ENCODE measurements at regions not wholly inside any gene's neighbourhood (a gene's known extent, or its start where the extent isn't known, plus 50 kb on each side); places are given as distances from the start of the nearest gene placed in this dataset.
"Not testable (repeated sequence)": the region's sequence is repeated elsewhere in the genome, so short reads cannot be mapped to it uniquely, and the experiment has no call there.

GRCh38 chr6:15755526-15755925, 92.7 kb upstream of the DTNBP1 start:
- no peak for TF ChIP-seq POLR2A (IDR thresholded peaks at IDR 0.05; ENCODE audit: low read length)
- TF ChIP-seq GATA1 (IDR thresholded peaks at IDR 0.05; ENCODE audit: low read depth, low read length), result no peak
- no peak for DNase-seq

- no peak for TF ChIP-seq POLR2A (IDR thresholded peaks at IDR 0.05; ENCODE audit: low read length)
- TF ChIP-seq GATA1 (IDR thresholded peaks at IDR 0.05; ENCODE audit: low read depth, low read length), result no peak
- DNase-seq, result no peak
These were observed 91.9 kb upstream of the DTNBP1 start for GRCh38 chr6:15754706-15755079.

DNA sequence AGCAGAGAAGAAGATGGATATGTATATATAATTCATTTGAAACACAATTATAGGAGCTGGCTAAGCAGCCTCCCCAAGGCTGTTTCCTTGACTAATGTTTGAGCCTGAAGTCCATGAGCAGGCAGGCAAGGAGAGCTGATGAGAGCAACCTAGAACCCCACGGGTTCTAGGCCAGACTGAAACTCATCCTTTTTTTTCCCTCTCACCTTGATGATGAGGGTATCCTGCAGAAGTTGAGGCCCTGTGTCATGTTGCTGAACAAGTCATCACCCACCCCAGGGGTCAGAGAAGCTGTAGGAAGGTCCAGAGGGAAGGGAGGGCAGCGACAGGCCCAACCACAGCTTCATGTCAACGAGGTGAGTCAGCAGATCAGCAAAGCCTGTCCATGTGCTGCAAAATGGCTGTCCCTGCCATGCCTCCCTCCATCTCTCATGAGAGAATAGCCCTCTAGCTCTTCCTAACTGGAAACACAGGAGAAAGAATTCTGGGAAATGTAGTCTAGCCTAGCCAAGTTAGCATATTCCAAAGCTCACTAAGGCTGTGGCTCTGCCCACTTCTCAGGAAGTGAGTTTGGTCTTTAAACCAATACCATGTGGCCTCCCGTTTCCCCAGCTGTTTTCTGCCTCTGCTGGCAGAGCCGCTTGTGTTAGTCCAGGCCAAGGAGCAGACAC, 91.3 kb upstream of the DTNBP1 start:
- no peak for TF ChIP-seq POLR2A (IDR thresholded peaks at IDR 0.05; ENCODE audit: low read length)
- no peak for TF ChIP-seq GATA1 (IDR thresholded peaks at IDR 0.05; ENCODE audit: low read depth, low read length)
- DNase-seq, result no peak

GRCh38 chr6:15752820-15753219, 90.0 kb upstream of the DTNBP1 start:
- DNase-seq, result no peak
- no peak for TF ChIP-seq GATA1 (IDR thresholded peaks at IDR 0.05; ENCODE audit: low read depth, low read length)
- no peak for TF ChIP-seq POLR2A (IDR thresholded peaks at IDR 0.05; ENCODE audit: low read length)

- DNase-seq, result no peak
- TF ChIP-seq GATA1 (IDR thresholded peaks at IDR 0.05; ENCODE audit: low read depth, low read length) (no peak), POLR2A (IDR thresholded peaks at IDR 0.05; ENCODE audit: low read length) (no peak)
These were observed 89.0 kb upstream of the DTNBP1 start for GRCh38 chr6:15751721-15752350.

- DNase-seq, result no peak
- TF ChIP-seq GATA1 (IDR thresholded peaks at IDR 0.05; ENCODE audit: low read depth, low read length) (no peak), POLR2A (IDR thresholded peaks at IDR 0.05; ENCODE audit: low read length) (no peak)
These were observed 85.5 kb upstream of the DTNBP1 start for GRCh38 chr6:15748341-15748740.

- TF ChIP-seq GATA1 (IDR thresholded peaks at IDR 0.05; ENCODE audit: low read depth, low read length), result no peak
- TF ChIP-seq POLR2A (IDR thresholded peaks at IDR 0.05; ENCODE audit: low read length), result no peak
These were observed 84.6 kb upstream of the DTNBP1 start for GRCh38 chr6:15747354-15747883.

GRCh38 chr6:15745781-15746180, 83.0 kb upstream of the DTNBP1 start:
- TF ChIP-seq POLR2A (IDR thresholded peaks at IDR 0.05; ENCODE audit: low read length) (no peak), GATA1 (IDR thresholded peaks at IDR 0.05; ENCODE audit: low read depth, low read length) (no peak)
- no peak for DNase-seq

More at GRCh38 chr6:15747354-15747883, 84.6 kb upstream of the DTNBP1 start:
- DNase-seq, result no peak

GRCh38 chr6:15744818-15745402, 82.1 kb upstream of the DTNBP1 start:
- peak in 1 of 2 experiments; percentile 19 for DNase-seq
- TF ChIP-seq POLR2A (IDR thresholded peaks at IDR 0.05; ENCODE audit: low read length) (no peak), GATA1 (IDR thresholded peaks at IDR 0.05; ENCODE audit: low read depth, low read length) (no peak)

DNA sequence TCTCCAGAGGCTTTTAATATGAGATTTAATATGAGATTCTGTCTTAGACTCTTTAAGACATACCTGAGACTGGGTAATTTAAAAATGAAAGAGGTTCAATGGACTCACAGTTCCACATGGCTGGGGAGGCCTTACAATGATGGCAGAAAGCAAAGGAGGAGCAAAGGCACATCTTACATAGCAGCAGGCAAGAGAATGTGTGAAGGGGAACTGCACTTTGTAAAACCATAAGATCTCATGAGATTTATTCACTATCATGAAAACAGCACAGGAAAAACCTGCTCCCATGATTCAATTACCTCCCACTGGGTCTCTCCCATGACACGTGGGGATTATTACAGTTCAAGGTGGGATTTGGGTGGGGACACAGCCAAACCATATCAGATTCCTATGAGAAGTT, 79.2 kb upstream of the DTNBP1 start:
- not testable (repeated sequence) for DNase-seq

GRCh38 chr6:15741405-15741804, 78.6 kb upstream of the DTNBP1 start:
- no peak for DNase-seq
- TF ChIP-seq POLR2A (IDR thresholded peaks at IDR 0.05; ENCODE audit: low read length) (no peak), GATA1 (IDR thresholded peaks at IDR 0.05; ENCODE audit: low read depth, low read length) (no peak)

DNA sequence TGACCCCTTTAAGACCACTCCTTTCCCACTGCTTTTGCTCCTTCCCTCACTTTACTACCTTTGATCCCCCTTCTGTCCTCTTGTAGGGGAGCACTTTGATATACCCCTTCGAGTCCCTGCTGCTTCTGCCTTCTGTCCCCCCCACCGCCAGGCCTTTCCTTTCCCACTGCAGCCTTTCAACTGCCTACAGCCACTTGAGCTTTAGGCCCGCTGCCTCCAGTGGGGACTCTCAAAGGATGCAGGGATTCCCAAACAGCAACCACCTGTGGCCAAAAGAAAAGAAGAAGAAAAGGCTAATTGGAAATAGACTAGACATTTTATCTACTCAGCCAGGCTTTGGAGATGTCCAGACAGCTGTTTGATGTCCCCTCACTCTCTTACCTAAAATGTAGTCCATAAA, 77.0 kb upstream of the DTNBP1 start:
- no peak for TF ChIP-seq POLR2A (IDR thresholded peaks at IDR 0.05; ENCODE audit: low read length)
- no peak for TF ChIP-seq GATA1 (IDR thresholded peaks at IDR 0.05; ENCODE audit: low read depth, low read length)
- no peak for DNase-seq

DNA sequence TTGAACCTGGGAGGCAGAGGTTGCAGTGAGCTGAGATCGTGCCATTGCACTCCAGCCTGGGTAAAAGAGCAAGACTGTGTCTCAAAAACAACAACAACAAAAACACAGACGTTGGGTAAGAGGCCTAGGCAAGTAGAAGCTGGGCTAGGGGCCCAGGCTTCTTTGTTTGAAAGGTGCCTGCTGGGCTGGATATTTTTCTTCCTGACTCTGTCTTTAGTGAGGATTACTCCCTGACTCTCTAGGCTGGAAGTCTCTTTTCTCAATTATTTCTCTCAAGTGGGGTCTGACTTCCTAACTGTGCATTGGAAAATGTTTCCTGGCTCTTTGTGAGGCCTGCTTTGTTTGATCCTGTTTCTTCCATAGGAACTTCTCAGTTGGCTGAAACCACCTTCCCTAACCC, 76.5 kb upstream of the DTNBP1 start:
- TF ChIP-seq POLR2A (IDR thresholded peaks at IDR 0.05; ENCODE audit: low read length) (no peak), GATA1 (IDR thresholded peaks at IDR 0.05; ENCODE audit: low read depth, low read length) (no peak)
- no peak for DNase-seq

- not testable (repeated sequence) for DNase-seq
These were observed 75.4 kb upstream of the DTNBP1 start for GRCh38 chr6:15738195-15738594.

DNA sequence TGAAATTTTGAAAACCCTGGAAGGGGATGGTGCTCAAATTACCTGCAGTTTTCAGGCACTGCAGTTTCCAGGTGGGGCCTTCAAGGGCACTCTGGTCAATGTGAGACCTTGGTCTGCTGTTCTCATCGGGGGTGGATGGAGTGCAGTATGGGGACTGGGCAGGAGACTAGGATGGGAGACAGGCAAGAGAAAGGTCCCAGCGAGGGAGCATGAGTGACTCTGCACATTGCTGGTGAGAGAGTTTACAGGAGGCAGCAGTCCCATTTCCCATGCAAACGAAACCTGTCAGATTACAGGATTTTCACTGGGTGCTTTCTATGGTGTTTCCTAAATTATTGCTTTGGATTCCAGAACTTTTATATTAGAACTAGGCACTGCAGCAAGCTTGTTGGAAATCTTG, 73.5 kb upstream of the DTNBP1 start:
- no peak for TF ChIP-seq POLR2A (IDR thresholded peaks at IDR 0.05; ENCODE audit: low read length)
- TF ChIP-seq GATA1 (IDR thresholded peaks at IDR 0.05; ENCODE audit: low read depth, low read length), result no peak
- no peak for DNase-seq
